Gastroesophageal sphincter (tissue), 4 donors: ENCODE measurements at regions not wholly inside any gene's neighbourhood (a gene's known extent, or its start where the extent isn't known, plus 50 kb on each side); places are given as distances from the start of the nearest gene placed in this dataset.

Source experiments
- ATAC-seq: fragments of 150-250 bp; one replicate; pipeline ENCODE4 v1.9.1; 2016; ENCODE audit warnings: mild to moderate bottlenecking, moderate library complexity
- H3K27ac ChIP-seq, 4 donors: fragments of 200-600 bp; sonication (generic) in 3 of 4; 1 replicate in 3 of 4; 2 replicates in 1 of 4; pipeline ENCODE4 v1.5.1; 2016 to 2019
- H3K27me3 ChIP-seq: fragments of 200-600 bp; sonication (generic); one replicate; pipeline ENCODE4 v1.5.1; 2019
- H3K36me3 ChIP-seq, 2 donors: fragments of 200-600 bp; sonication (generic); one replicate each; pipeline ENCODE4 v1.5.1; 2019; ENCODE audit warnings: control low read depth in 1 of 2
- H3K4me1 ChIP-seq, 3 donors: fragments of 200-600 bp; sonication (generic); 1 replicate in 2 of 3; 2 replicates in 1 of 3; pipeline ENCODE4 v1.5.1; 2016 to 2019; ENCODE audit warnings: control low read depth in 2 of 3
- H3K4me3 ChIP-seq, 2 donors: fragments of 200-600 bp; sonication (generic); one replicate each; pipeline ENCODE4 v1.5.1; 2019; ENCODE audit warnings: mild to moderate bottlenecking in 1 of 2, moderate library complexity in 1 of 2
- H3K9me3 ChIP-seq, 3 donors: fragments of 200-600 bp; sonication (generic); one replicate each; pipeline ENCODE4 v1.5.1; 2017 to 2019; ENCODE audit warnings: control low read depth in 2 of 3
- EP300 ChIP-seq: sonication (generic); formaldehyde crosslinking; IDR thresholded peaks from one replicate; pipeline ENCODE4 v1.6.1; 2017; ENCODE audit warnings: antibody characterized with exemption, mild to moderate bottlenecking
- POLR2A ChIP-seq, 2 donors: fragments of 450-650 bp; IDR thresholded peaks; one replicate each; pipeline ENCODE4 v1.6.1; 2017; ENCODE audit warnings: antibody characterized with exemption in 2 of 2, mild to moderate bottlenecking in 2 of 2, moderate library complexity in 1 of 2
- POLR2AphosphoS5 ChIP-seq: sonication (generic); formaldehyde crosslinking; IDR thresholded peaks from one replicate; pipeline ENCODE4 v1.6.1; 2017; ENCODE audit warnings: antibody characterized with exemption
- WGBS, 2 donors: methylation state at CpG; one replicate each; pipeline ENCODE4 v1.1.5; 2018; ENCODE audit warnings: low coverage in 1 of 2; 5-methylcytosine and 5-hydroxymethylcytosine counted together
- TF ChIP-seq, protein P1 (sequence below), 4 experiments: fragments of 200-600 bp in 2 of 4; fragments of 450-650 bp in 2 of 4; sonication (generic) in 1 of 4; IDR thresholded peaks; one replicate each; pipeline ENCODE4 v1.5.1; 2017 to 2019; ENCODE audit warnings: antibody characterized with exemption in 4 of 4, mild to moderate bottlenecking in 2 of 4, moderate library complexity in 2 of 4

DNA sequence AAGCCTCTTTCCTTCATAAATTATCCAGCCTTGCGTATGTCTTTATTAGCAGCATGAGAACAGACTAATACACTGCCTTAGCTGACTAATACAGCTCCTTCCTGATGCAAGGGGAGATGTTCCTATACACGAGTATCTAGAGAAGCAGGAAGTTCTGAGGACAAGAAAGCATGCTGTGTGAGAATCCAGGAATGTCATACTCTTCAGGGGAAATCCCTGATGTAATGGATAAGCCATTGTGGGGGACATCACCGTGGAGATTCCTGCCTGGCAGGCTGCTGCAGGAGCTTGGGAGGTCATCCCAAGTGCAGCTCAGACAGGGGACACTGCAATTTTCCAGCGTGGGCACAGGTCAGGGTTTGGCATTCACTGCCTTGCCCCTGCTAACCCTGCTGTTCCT, 476.9 kb downstream of the NR2F2 start:
- Histone ChIP-seq H3K36me3 (no peaks in the 10 kb centered on the region), H3K9me3 (no peaks in the 10 kb centered on the region), H3K27ac (no peak overlapping the region), H3K27me3 (peaks cover 2% of the 10 kb centered on the region), H3K4me1 (no peaks in the 10 kb centered on the region), H3K4me3 (no peak overlapping the region)
- whole genome bisulfite sequencing, 2 donors, result 90% methylated on average over 2 of the region's 4 CpGs
- ATAC-seq, result no peak
- TF ChIP-seq EP300 (no peak), POLR2A (IDR thresholded peaks at IDR 0.05) (no peak)

- Histone ChIP-seq H3K4me1 (no peaks in the 10 kb centered on the region), H3K4me3 (no peak overlapping the region), H3K36me3 (no peaks in the 10 kb centered on the region), H3K9me3 (no peaks in the 10 kb centered on the region), H3K27ac (no peak overlapping the region), H3K27me3 (no peaks in the 10 kb centered on the region)
- WGBS, 2 donors, result 79 to 89% methylated on average over 1 to 2 of the region's 2 CpGs
- no peak for ATAC-seq
- no peak for TF ChIP-seq EP300
These were observed 487.4 kb downstream of the NR2F2 start for GRCh38 chr15:96817900-96818299.

DNA sequence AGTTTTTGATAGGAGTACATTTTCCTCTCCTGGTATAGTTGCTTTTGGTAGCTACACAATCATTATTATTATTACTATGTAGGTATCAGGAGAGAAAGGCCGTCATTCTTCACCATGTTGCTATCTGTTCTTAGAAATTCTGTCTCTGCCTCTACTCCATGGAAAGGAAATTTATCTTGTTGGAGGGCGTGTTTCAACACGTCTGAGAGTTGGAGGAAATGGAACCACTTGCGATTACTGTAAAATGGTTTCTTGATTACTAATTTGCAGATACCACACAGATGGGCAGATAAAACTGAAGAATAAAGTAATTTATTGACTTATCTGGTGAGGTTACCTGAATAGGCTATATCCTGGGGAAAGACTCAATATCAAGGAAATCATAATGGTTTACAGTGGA, 488.4 kb downstream of the NR2F2 start:
- Histone ChIP-seq H3K9me3 (no peaks in the 10 kb centered on the region), H3K27ac (no peak overlapping the region), H3K27me3 (no peaks in the 10 kb centered on the region), H3K4me3 (no peak overlapping the region), H3K36me3 (no peaks in the 10 kb centered on the region), H3K4me1 (no peaks in the 10 kb centered on the region)
- WGBS, 2 donors, result 71 to 89% methylated on average over 4 of the region's 4 CpGs
- ATAC-seq, result no peak
- TF ChIP-seq, protein P1, sequence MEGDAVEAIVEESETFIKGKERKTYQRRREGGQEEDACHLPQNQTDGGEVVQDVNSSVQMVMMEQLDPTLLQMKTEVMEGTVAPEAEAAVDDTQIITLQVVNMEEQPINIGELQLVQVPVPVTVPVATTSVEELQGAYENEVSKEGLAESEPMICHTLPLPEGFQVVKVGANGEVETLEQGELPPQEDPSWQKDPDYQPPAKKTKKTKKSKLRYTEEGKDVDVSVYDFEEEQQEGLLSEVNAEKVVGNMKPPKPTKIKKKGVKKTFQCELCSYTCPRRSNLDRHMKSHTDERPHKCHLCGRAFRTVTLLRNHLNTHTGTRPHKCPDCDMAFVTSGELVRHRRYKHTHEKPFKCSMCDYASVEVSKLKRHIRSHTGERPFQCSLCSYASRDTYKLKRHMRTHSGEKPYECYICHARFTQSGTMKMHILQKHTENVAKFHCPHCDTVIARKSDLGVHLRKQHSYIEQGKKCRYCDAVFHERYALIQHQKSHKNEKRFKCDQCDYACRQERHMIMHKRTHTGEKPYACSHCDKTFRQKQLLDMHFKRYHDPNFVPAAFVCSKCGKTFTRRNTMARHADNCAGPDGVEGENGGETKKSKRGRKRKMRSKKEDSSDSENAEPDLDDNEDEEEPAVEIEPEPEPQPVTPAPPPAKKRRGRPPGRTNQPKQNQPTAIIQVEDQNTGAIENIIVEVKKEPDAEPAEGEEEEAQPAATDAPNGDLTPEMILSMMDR (IDR thresholded peaks at IDR 0.05), result no peak
- no peak for TF ChIP-seq EP300
- TF ChIP-seq POLR2AphosphoS5, result no peak
- TF ChIP-seq POLR2A (IDR thresholded peaks at IDR 0.05), result no peak

GRCh38 chr15:96827981-96828380, 497.5 kb downstream of the NR2F2 start:
- WGBS, 2 donors, result 56 to 78% methylated on average over 4 to 8 of the region's 8 CpGs
- Histone ChIP-seq H3K4me3 (no peak overlapping the region), H3K9me3 (no peaks in the 10 kb centered on the region), H3K27me3 (no peaks in the 10 kb centered on the region), H3K27ac (no peak overlapping the region), H3K36me3 (no peaks in the 10 kb centered on the region), H3K4me1 (no peaks in the 10 kb centered on the region)
- ATAC-seq, result no peak
- TF ChIP-seq EP300 (no peak), POLR2A (IDR thresholded peaks at IDR 0.05) (no peak), POLR2AphosphoS5 (no peak)
- TF ChIP-seq, protein P1 (IDR thresholded peaks at IDR 0.05), result no peak

- Histone ChIP-seq H3K4me1 (no peaks in the 10 kb centered on the region), H3K9me3 (peaks cover 0 to 18% (median 0%) of the 10 kb centered on the region in 3 donors), H3K4me3 (no peak overlapping the region), H3K27me3 (no peaks in the 10 kb centered on the region), H3K27ac (no peak overlapping the region), H3K36me3 (no peaks in the 10 kb centered on the region)
- 86 to 94% methylated on average over 11 to 13 of the region's 14 CpGs for WGBS, 2 donors
- no peak for ATAC-seq
- TF ChIP-seq POLR2AphosphoS5, result no peak
- TF ChIP-seq, protein P1 (IDR thresholded peaks at IDR 0.05), result no peak
- TF ChIP-seq POLR2A (IDR thresholded peaks at IDR 0.05), result no peak
- TF ChIP-seq EP300, result no peak
These were observed 506.9 kb downstream of the NR2F2 start for GRCh38 chr15:96837241-96837970.

- H3K4me3 ChIP-seq, result no peak overlapping the region
- no peaks in the 10 kb centered on the region for H3K36me3 ChIP-seq
- H3K27ac ChIP-seq, result no peak overlapping the region
- H3K27me3 ChIP-seq, result no peaks in the 10 kb centered on the region
- no peak for ATAC-seq
- TF ChIP-seq POLR2A (IDR thresholded peaks at IDR 0.05), result no peak
- H3K4me1 ChIP-seq, result no peaks in the 10 kb centered on the region
- peaks cover 0 to 20% (median 0%) of the 10 kb centered on the region in 3 donors for H3K9me3 ChIP-seq
These were observed 507.6 kb downstream of the NR2F2 start for GRCh38 chr15:96838081-96838480.
